Esophagus squamous epithelium (tissue), 4 donors: ENCODE measurements at regions not wholly inside any gene's neighbourhood (a gene's known extent, or its start where the extent isn't known, plus 50 kb on each side); places are given as distances from the start of the nearest gene placed in this dataset.

ENCODE experiments used
- CTCF ChIP-seq, 6 experiments: fragments of 450-650 bp in 4 of 6; fragments of 200-600 bp in 2 of 6; sonication (generic) in 2 of 6; IDR thresholded peaks; one replicate each; pipeline ENCODE4 v1.5.1; 2016 to 2019; ENCODE audit warnings: antibody characterized with exemption in 6 of 6, mild to moderate bottlenecking in 4 of 6, moderate library complexity in 4 of 6
- POLR2A ChIP-seq, 4 donors: fragments of 450-650 bp; IDR thresholded peaks; one replicate each; pipeline ENCODE4 v1.6.1; 2017; ENCODE audit warnings: antibody characterized with exemption in 4 of 4, mild to moderate bottlenecking in 4 of 4, moderate library complexity in 3 of 4

DNA sequence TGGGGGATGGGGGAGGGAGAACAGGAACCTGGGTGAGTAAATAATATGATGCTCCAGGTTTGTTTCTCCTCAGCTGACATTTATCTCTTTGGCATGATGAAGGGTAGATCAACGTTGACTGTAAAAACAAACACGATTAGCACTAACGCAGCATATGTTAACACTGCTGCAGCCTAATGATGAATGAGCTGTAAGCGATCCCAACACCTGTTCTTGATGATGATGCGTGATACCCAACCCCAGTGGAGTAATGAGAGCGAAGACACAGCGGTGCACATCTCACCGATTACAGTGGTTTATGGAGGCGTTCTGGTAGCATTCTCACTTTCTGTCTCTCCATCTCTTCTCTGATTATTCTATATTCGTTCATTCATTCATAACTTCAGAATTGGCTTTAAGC lies 640.4 kb downstream of the USP25 start:
- TF ChIP-seq CTCF (IDR thresholded peaks at IDR 0.05) (no peak), POLR2A (IDR thresholded peaks at IDR 0.05) (no peak)
